ENCODE measurements at regions not wholly inside any gene's neighbourhood (a gene's known extent, or its start where the extent isn't known, plus 50 kb on each side); places are given as distances from the start of the nearest gene placed in this dataset.

DNA sequence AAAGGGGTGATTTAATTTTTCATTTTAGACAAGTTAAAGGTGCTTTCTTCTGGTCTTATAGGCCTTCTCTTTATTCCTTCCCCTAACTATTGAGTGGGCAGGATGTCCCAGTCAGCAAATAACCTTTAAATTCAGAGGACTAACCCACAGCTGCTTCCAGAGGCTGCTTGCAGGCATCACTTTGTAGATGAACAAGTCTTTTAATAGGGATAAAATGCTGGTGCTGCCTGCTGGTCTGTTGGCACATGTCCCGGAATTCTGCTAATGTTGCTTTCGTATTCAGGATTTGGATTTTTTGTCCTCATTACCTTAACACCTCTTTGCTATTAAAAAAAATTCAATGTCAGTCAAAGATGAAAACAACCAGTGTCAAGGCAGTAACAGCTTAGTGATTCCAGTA is 132.7 kb upstream of the KL start:
- no peak for TF ChIP-seq EZH2 (IDR thresholded peaks at IDR 0.05; ENCODE audit: borderline replicate concordance, insufficient read depth, low read length, poor library complexity, severe bottlenecking)
- TF ChIP-seq, protein P1, sequence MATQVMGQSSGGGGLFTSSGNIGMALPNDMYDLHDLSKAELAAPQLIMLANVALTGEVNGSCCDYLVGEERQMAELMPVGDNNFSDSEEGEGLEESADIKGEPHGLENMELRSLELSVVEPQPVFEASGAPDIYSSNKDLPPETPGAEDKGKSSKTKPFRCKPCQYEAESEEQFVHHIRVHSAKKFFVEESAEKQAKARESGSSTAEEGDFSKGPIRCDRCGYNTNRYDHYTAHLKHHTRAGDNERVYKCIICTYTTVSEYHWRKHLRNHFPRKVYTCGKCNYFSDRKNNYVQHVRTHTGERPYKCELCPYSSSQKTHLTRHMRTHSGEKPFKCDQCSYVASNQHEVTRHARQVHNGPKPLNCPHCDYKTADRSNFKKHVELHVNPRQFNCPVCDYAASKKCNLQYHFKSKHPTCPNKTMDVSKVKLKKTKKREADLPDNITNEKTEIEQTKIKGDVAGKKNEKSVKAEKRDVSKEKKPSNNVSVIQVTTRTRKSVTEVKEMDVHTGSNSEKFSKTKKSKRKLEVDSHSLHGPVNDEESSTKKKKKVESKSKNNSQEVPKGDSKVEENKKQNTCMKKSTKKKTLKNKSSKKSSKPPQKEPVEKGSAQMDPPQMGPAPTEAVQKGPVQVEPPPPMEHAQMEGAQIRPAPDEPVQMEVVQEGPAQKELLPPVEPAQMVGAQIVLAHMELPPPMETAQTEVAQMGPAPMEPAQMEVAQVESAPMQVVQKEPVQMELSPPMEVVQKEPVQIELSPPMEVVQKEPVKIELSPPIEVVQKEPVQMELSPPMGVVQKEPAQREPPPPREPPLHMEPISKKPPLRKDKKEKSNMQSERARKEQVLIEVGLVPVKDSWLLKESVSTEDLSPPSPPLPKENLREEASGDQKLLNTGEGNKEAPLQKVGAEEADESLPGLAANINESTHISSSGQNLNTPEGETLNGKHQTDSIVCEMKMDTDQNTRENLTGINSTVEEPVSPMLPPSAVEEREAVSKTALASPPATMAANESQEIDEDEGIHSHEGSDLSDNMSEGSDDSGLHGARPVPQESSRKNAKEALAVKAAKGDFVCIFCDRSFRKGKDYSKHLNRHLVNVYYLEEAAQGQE (IDR thresholded peaks at IDR 0.05; ENCODE audit: borderline replicate concordance), result no peak
